ENCODE measurements at regions not wholly inside any gene's neighbourhood (a gene's known extent, or its start where the extent isn't known, plus 50 kb on each side); places are given as distances from the start of the nearest gene placed in this dataset.

DNA sequence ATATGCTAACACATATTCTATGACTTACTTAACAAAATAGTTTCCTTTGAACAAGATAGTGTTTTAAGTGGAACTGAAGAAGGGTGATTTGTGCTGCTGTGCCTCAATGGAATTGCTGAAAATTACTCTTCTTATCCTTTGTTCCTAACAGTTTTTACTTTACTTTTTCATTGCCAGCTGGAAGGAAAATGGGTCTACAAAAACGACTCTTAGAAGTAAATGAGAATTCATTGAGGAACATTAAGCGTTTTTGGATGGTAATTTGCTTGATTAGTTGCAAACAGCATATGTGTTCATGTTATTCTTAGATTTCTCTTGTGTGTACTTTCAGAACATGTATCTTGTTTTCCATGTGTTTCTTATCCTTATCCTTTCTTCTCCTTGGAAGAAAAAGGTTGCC, 170.4 kb upstream of the VEGFC start:
- TF ChIP-seq CTCF (IDR thresholded peaks at IDR 0.05; ENCODE audit: poor library complexity), result no peak
- no peak for TF ChIP-seq EZH2 (IDR thresholded peaks at IDR 0.05; ENCODE audit: borderline replicate concordance)
- TF ChIP-seq EZH2phosphoT487 (IDR thresholded peaks at IDR 0.05; ENCODE audit: low read depth, severe bottlenecking, unreplicated experiment), result no peak
- no peak overlapping the region for H3K4me2 ChIP-seq
- no peaks in the 10 kb centered on the region for H3K9me2 ChIP-seq (replicated peaks; ENCODE audit: insufficient read depth)
- H3K79me2 ChIP-seq, result no peaks in the 10 kb centered on the region
- WGBS (ENCODE audit: low lambda C conversion rate, missing lambda C conversion rate), result 65% methylated on average over 2 of the region's 2 CpGs
- H4K20me1 ChIP-seq (ENCODE audit: insufficient read depth, poor library complexity, severe bottlenecking), result no peaks in the 10 kb centered on the region
- H3K4me1 ChIP-seq (ENCODE audit: insufficient read depth), result no peaks in the 10 kb centered on the region
- no peaks in the 10 kb centered on the region for H3K27me3 ChIP-seq
- no peaks in the 10 kb centered on the region for H3K36me3 ChIP-seq (replicated peaks; ENCODE audit: insufficient read depth, low read depth)
- no peak overlapping the region for H2AFZ ChIP-seq
- no peaks in the 10 kb centered on the region for H3K9me3 ChIP-seq (ENCODE audit: low read depth)
- H3K4me3 ChIP-seq, result no peak overlapping the region
- no peak for DNase-seq (ENCODE audit: low spot score)
- no peak overlapping the region for H3K27ac ChIP-seq

- Histone ChIP-seq H3K4me2 (no peak overlapping the region), H3K79me2 (no peaks in the 10 kb centered on the region), H3K9me2 (replicated peaks; ENCODE audit: insufficient read depth) (no peaks in the 10 kb centered on the region), H3K27me3 (no peaks in the 10 kb centered on the region), H3K4me1 (ENCODE audit: insufficient read depth) (no peaks in the 10 kb centered on the region), H2AFZ (no peak overlapping the region), H3K4me3 (no peak overlapping the region), H4K20me1 (ENCODE audit: insufficient read depth, poor library complexity, severe bottlenecking) (no peaks in the 10 kb centered on the region), H3K27ac (no peak overlapping the region), H3K9me3 (ENCODE audit: low read depth) (no peaks in the 10 kb centered on the region), H3K36me3 (replicated peaks; ENCODE audit: insufficient read depth, low read depth) (no peaks in the 10 kb centered on the region)
- no peak for DNase-seq (ENCODE audit: low spot score)
- 69% methylated on average over 3 of the region's 3 CpGs for WGBS (ENCODE audit: low lambda C conversion rate, missing lambda C conversion rate)
- TF ChIP-seq CTCF (IDR thresholded peaks at IDR 0.05; ENCODE audit: poor library complexity), result no peak
- no peak for TF ChIP-seq EZH2phosphoT487 (IDR thresholded peaks at IDR 0.05; ENCODE audit: low read depth, severe bottlenecking, unreplicated experiment)
- no peak for TF ChIP-seq EZH2 (IDR thresholded peaks at IDR 0.05; ENCODE audit: borderline replicate concordance)
Measured at GRCh38 chr4:176964116-176964691, 171.5 kb upstream of the VEGFC start.

DNA sequence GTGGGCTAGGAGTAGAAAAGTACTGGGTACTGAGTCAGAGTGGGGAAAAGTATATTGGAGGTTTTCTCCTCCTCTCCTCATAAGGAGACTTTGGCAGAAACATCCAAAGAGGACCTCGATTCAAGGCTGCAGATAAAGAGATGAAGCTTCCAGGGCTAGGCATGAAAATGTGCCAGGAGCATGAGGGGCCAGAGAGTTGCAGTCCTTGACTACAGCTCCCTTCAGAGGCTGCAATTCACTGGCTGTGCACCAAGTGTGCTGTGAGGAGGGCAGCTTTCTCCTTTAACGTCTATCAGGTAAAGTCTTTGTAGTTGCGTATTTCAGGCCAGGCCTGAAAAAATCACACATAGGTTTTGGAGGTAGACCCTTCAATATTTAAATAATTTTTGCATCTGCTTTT, 174.9 kb upstream of the VEGFC start:
- TF ChIP-seq EZH2phosphoT487 (IDR thresholded peaks at IDR 0.05; ENCODE audit: low read depth, severe bottlenecking, unreplicated experiment), result no peak
- no peak for TF ChIP-seq CTCF (IDR thresholded peaks at IDR 0.05; ENCODE audit: poor library complexity)
- TF ChIP-seq EZH2 (IDR thresholded peaks at IDR 0.05; ENCODE audit: borderline replicate concordance), result no peak
- Histone ChIP-seq H2AFZ (no peak overlapping the region), H3K4me3 (no peak overlapping the region), H3K9me3 (ENCODE audit: low read depth) (no peaks in the 10 kb centered on the region), H3K4me1 (ENCODE audit: insufficient read depth) (no peaks in the 10 kb centered on the region), H3K27ac (no peak overlapping the region), H3K27me3 (no peaks in the 10 kb centered on the region), H3K36me3 (replicated peaks; ENCODE audit: insufficient read depth, low read depth) (no peaks in the 10 kb centered on the region), H4K20me1 (ENCODE audit: insufficient read depth, poor library complexity, severe bottlenecking) (no peaks in the 10 kb centered on the region), H3K4me2 (no peak overlapping the region), H3K9me2 (replicated peaks; ENCODE audit: insufficient read depth) (no peaks in the 10 kb centered on the region), H3K79me2 (no peaks in the 10 kb centered on the region)
- WGBS (ENCODE audit: low lambda C conversion rate, missing lambda C conversion rate), result 72% methylated on average over 3 of the region's 3 CpGs
- DNase-seq (ENCODE audit: low spot score), result no peak

DNA sequence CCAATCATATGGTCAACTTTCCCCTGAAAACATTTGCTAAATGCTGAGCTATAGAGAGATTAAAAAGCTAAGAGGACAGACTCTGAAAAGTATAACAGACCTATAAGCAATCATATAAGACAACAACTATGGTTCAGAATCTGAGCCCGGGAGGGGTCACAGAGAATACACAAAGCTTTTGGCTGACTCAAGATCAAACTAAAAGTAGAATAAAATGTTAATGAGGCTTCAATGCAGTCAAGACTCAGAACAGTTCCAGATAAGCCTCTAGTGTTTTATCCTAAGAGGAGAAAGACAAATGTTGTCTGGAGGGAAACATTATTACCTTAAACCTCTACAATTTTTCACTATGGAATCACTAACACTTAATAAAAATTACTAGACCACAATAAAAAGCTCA, 175.4 kb upstream of the VEGFC start:
- H4K20me1 ChIP-seq (ENCODE audit: insufficient read depth, poor library complexity, severe bottlenecking), result no peaks in the 10 kb centered on the region
- H3K4me1 ChIP-seq (ENCODE audit: insufficient read depth), result no peaks in the 10 kb centered on the region
- H3K9me2 ChIP-seq (replicated peaks; ENCODE audit: insufficient read depth), result no peaks in the 10 kb centered on the region
- no peak overlapping the region for H2AFZ ChIP-seq
- TF ChIP-seq CTCF (IDR thresholded peaks at IDR 0.05; ENCODE audit: poor library complexity) (no peak), EZH2phosphoT487 (IDR thresholded peaks at IDR 0.05; ENCODE audit: low read depth, severe bottlenecking, unreplicated experiment) (no peak), EZH2 (IDR thresholded peaks at IDR 0.05; ENCODE audit: borderline replicate concordance) (no peak)
- no peaks in the 10 kb centered on the region for H3K36me3 ChIP-seq (replicated peaks; ENCODE audit: insufficient read depth, low read depth)
- H3K4me2 ChIP-seq, result no peak overlapping the region
- H3K9me3 ChIP-seq (ENCODE audit: low read depth), result no peaks in the 10 kb centered on the region
- WGBS (ENCODE audit: low lambda C conversion rate, missing lambda C conversion rate), result 74% methylated on average over 1 of the region's 1 CpG
- H3K4me3 ChIP-seq, result no peak overlapping the region
- no peaks in the 10 kb centered on the region for H3K27me3 ChIP-seq
- H3K27ac ChIP-seq, result no peak overlapping the region
- H3K79me2 ChIP-seq, result no peaks in the 10 kb centered on the region
- no peak for DNase-seq (ENCODE audit: low spot score)

All from hepatocyte (in vitro differentiated cells).